ENCODE measurements at regions not wholly inside any gene's neighbourhood (a gene's known extent, or its start where the extent isn't known, plus 50 kb on each side); places are given as distances from the start of the nearest gene placed in this dataset.

DNA sequence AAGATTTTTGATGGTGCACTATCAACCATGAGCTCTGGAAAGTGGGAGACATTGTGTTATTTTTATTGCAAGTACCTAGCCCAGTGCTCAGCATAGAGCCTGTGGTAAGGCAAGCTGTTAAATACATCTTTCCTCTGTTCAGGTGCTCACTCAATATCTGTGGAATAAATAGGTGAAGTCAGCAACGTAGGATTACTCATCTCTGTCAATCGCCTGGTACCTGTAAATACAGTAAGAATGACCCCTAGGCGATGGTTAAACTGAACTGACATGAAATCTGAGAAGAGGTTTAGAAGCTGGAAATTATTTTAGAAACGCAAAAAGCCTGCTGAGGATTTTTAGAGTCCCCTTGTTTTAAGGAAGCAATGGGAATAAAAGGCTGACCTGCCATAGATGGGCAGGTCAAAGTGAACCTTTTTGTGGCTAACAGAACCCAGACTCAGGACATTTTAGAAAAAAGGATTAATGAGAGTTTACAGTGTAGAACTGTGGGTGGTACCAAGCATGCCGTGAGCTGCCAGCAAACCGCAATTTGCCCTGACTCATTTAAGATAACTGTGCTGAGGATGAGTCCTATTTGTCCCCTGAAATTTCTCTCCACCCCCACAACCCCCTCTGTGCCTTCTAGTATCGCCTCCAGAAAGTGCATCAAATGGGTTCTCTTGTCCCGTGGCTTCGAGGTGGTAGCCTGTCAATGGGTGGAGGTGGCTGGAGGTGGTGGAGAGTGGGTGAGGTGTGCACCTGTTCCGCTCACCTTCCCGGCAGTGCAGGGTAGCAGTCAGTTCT, 375.1 kb downstream of the MED10 start:
- TF ChIP-seq, protein P1, sequence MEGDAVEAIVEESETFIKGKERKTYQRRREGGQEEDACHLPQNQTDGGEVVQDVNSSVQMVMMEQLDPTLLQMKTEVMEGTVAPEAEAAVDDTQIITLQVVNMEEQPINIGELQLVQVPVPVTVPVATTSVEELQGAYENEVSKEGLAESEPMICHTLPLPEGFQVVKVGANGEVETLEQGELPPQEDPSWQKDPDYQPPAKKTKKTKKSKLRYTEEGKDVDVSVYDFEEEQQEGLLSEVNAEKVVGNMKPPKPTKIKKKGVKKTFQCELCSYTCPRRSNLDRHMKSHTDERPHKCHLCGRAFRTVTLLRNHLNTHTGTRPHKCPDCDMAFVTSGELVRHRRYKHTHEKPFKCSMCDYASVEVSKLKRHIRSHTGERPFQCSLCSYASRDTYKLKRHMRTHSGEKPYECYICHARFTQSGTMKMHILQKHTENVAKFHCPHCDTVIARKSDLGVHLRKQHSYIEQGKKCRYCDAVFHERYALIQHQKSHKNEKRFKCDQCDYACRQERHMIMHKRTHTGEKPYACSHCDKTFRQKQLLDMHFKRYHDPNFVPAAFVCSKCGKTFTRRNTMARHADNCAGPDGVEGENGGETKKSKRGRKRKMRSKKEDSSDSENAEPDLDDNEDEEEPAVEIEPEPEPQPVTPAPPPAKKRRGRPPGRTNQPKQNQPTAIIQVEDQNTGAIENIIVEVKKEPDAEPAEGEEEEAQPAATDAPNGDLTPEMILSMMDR (optimal IDR thresholded peaks at IDR 0.05 in 1 of 3, IDR thresholded peaks at IDR 0.05 in 1 of 3, conservative IDR thresholded peaks at IDR 0.05 in 1 of 3; ENCODE audit: extremely low read depth in 1 of 3, insufficient read depth in 2 of 3, low read length in 3 of 3), result no peak
- no peak for TF ChIP-seq EZH2 (IDR thresholded peaks at IDR 0.05; ENCODE audit: low read length)

Measured in keratinocyte (primary cell).